Germinal center (tissue), 1 donor: ENCODE measurements at regions not wholly inside any gene's neighbourhood (a gene's known extent, or its start where the extent isn't known, plus 50 kb on each side); places are given as distances from the start of the nearest gene placed in this dataset.
"Not testable (repeated sequence)": the region's sequence is repeated elsewhere in the genome, so short reads cannot be mapped to it uniquely, and the experiment has no call there.

ENCODE experiments used
- DNase-seq: peaks from one replicate; pipeline ENCODE4 v3.0.0; 2012; ENCODE audit warnings: mixed read lengths, low spot score

- no peak for DNase-seq
Measured at GRCh38 chr6:4460586-4461475, 315.4 kb upstream of the CDYL start.

GRCh38 chr6:4459996-4460395 lies 316.2 kb upstream of the CDYL start:
- DNase-seq, result no peak

- no peak for DNase-seq
Measured at GRCh38 chr6:4459032-4459431, 317.2 kb upstream of the CDYL start.

- DNase-seq, result no peak
Measured at GRCh38 chr6:4451718-4452117, 316.3 kb upstream of the ECI2 start.

- no peak for DNase-seq
Measured at GRCh38 chr6:4451081-4451480, 315.7 kb upstream of the ECI2 start.

GRCh38 chr6:4450237-4450636 lies 314.9 kb upstream of the ECI2 start:
- no peak for DNase-seq

- DNase-seq, result no peak
Measured at GRCh38 chr6:4449409-4449808, 314.0 kb upstream of the ECI2 start.

- DNase-seq, result no peak
Measured at GRCh38 chr6:4448841-4449240, 313.5 kb upstream of the ECI2 start.

GRCh38 chr6:4447639-4448330 lies 312.4 kb upstream of the ECI2 start:
- no peak for DNase-seq

- DNase-seq, result peak; percentile 8
Measured at GRCh38 chr6:4446982-4447381, 311.6 kb upstream of the ECI2 start.

GRCh38 chr6:4441981-4442434 lies 306.6 kb upstream of the ECI2 start:
- no peak for DNase-seq

GRCh38 chr6:4439159-4439558 lies 303.8 kb upstream of the ECI2 start:
- DNase-seq, result no peak

GRCh38 chr6:4437342-4437741 lies 302.0 kb upstream of the ECI2 start:
- DNase-seq, result no peak

- no peak for DNase-seq
Measured at GRCh38 chr6:4435981-4436445, 300.6 kb upstream of the ECI2 start.

GRCh38 chr6:4434655-4435054 lies 299.3 kb upstream of the ECI2 start:
- no peak for DNase-seq

- no peak for DNase-seq
Measured at GRCh38 chr6:4433199-4433598, 297.8 kb upstream of the ECI2 start.

GRCh38 chr6:4426968-4427367 lies 291.6 kb upstream of the ECI2 start:
- no peak for DNase-seq

- DNase-seq, result no peak
Measured at GRCh38 chr6:4421837-4422236, 286.5 kb upstream of the ECI2 start.

GRCh38 chr6:4420160-4420865 lies 284.9 kb upstream of the ECI2 start:
- no peak for DNase-seq

- no peak for DNase-seq
Measured at GRCh38 chr6:4415549-4415948, 280.2 kb upstream of the ECI2 start.

GRCh38 chr6:4414078-4414477 lies 278.7 kb upstream of the ECI2 start:
- not testable (repeated sequence) for DNase-seq

GRCh38 chr6:4413073-4413472 lies 277.7 kb upstream of the ECI2 start:
- DNase-seq, result no peak

GRCh38 chr6:4412488-4412887 lies 277.1 kb upstream of the ECI2 start:
- no peak for DNase-seq
